ENCODE measurements at regions not wholly inside any gene's neighbourhood (a gene's known extent, or its start where the extent isn't known, plus 50 kb on each side); places are given as distances from the start of the nearest gene placed in this dataset.

- no peak for TF ChIP-seq POLR2A (IDR thresholded peaks at IDR 0.05)
- peak; percentile 5 to 7 for TF ChIP-seq CTCF (IDR thresholded peaks at IDR 0.05)
- no peak for TF ChIP-seq POLR2AphosphoS5 (IDR thresholded peaks at IDR 0.05)
Observed at GRCh38 chrX:110852180-110852579, 56.6 kb upstream of the CHRDL1 start.
